Right cardiac atrium (tissue), 5 donors: ENCODE measurements at regions not wholly inside any gene's neighbourhood (a gene's known extent, or its start where the extent isn't known, plus 50 kb on each side); places are given as distances from the start of the nearest gene placed in this dataset.

ENCODE experiments used
- ATAC-seq, 2 donors: fragments of 200-7000 bp; cut with Tn5 transposase; one replicate each; pipeline versions ENCODE4 v1.8.0 to v1.9.1; 2020; ENCODE audit warnings: moderate library complexity in 2 of 2, mild to moderate bottlenecking in 1 of 2
- DNase-seq, 3 donors: peaks; one replicate each; pipeline ENCODE4 v3.0.0-alpha.2; 2020
- H3K27ac ChIP-seq: one replicate; pipeline ENCODE4 v1.5.1; 2013; ENCODE audit warnings: mild to moderate bottlenecking, low read length, control low read depth, moderate library complexity
- H3K27me3 ChIP-seq: one replicate; pipeline ENCODE4 v1.6.1; 2013; ENCODE audit not compliant: control insufficient read depth, insufficient read depth
- H3K4me1 ChIP-seq: one replicate; pipeline ENCODE4 v1.6.1; 2013; ENCODE audit warnings: low read length; ENCODE audit not compliant: control insufficient read depth, insufficient read depth
- H3K4me3 ChIP-seq: one replicate; pipeline ENCODE4 v1.5.1; 2013; ENCODE audit warnings: low read length, control low read depth
- H3K9me3 ChIP-seq: one replicate; pipeline ENCODE4 v1.6.1; 2013; ENCODE audit warnings: low read length; ENCODE audit not compliant: control insufficient read depth
- WGBS: extraction: QIAGEN DNeasy Blood & Tissue Kit; methylation state at CpG from one replicate; pipeline ENCODE4 v1.1.7; 2013; 5-methylcytosine and 5-hydroxymethylcytosine counted together
- intact Hi-C, 4 donors: fragments of 100-400 bp; cut with DNase I; formaldehyde crosslinking; loops; one replicate each; pipeline versions ENCODE4 v1.11.0 to v1.14.0; 2022 to 2023
- donor health status: healthy with polysubstance abuse.
- donor health status: DM: no; HTN: yes; CAD: no.
- donor health status: DM: no; HTN: no; CAD: no.
- donor health status: DM: no; HTN: yes; CAD: no; lungs with severe emphysema.
- donor health status: DM: yes; HTN: yes; CAD: no.

DNA sequence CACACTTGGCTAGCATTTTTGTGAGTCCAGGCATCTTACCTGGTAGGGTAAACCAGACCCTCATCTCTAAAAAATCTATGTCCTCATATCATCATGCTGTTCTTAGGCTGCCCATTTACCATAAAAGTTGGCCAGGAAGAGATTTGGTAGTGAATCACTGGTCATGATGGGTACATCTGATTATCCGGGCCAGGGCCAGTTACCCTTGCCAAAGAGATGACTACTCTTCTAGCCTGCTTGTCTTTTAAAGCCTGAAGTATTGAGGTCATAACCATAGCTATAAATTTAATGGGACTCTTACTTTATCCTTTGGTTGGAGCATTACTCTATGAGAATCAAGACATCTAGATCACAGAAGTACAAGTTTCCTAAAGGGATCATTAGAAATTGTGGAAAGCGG lies 276.8 kb downstream of the TENT5A start:
- Histone ChIP-seq H3K4me3 (no peak overlapping the region), H3K27ac (no peak overlapping the region), H3K4me1 (no peaks in the 10 kb centered on the region), H3K27me3 (no peaks in the 10 kb centered on the region), H3K9me3 (no peaks in the 10 kb centered on the region)
- ATAC-seq = no peak
- DNase-seq = no peak
- intact Hi-C loops = no loop called here
- 97% methylated on average over 2 of the region's 2 CpGs for WGBS

DNA sequence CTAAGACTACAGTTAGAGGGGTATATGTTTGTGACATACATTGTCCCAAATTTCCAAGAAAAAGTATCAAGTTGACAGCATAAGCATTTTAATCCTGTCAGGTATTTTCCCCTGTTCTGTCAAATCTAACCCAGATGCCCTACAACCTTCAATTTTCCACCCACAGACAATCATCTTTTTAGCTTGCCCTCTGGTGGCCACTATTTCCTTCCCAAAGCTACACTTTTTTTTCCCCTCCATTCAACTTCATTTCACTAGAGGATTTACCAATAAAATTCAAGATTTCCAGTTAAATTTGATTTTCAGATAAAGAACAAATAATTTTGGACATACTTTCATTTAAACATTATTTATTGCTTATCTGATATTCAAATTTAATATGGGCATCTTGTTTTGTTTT lies 286.6 kb downstream of the TENT5A start:
- H3K4me3 ChIP-seq = no peak overlapping the region
- no peak for DNase-seq
- no peak for ATAC-seq

DNA sequence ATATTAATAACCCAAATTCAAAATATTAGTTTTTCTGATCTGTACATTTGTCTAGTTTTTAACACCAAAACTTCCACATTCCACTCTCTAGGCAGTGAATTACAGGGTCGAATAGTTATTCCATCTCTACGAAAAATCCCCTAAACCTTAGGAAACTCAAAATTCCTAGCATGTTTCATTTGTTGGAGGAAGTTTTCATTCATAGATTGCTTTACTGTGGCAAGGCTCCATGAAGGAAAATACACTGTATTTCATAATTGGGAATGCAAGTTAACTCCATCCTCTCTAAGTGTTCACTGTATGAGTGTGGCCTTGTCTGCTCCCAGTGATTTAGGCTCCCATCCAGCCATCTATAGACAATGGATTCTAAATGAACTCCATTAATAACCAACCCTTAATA lies 296.1 kb downstream of the TENT5A start:
- Histone ChIP-seq H3K4me1 (no peaks in the 10 kb centered on the region), H3K4me3 (no peak overlapping the region), H3K9me3 (no peaks in the 10 kb centered on the region), H3K27me3 (no peaks in the 10 kb centered on the region), H3K27ac (no peak overlapping the region)
- no peak for ATAC-seq
- intact Hi-C loops = no loop called here
- no peak for DNase-seq
- WGBS = 54% methylated on average over 2 of the region's 2 CpGs

More for the DNA sequence above, 286.6 kb downstream of the TENT5A start:
- Histone ChIP-seq H3K27me3 (no peaks in the 10 kb centered on the region), H3K27ac (no peak overlapping the region), H3K4me1 (no peaks in the 10 kb centered on the region), H3K9me3 (no peaks in the 10 kb centered on the region)
- intact Hi-C loops = no loop called here

DNA sequence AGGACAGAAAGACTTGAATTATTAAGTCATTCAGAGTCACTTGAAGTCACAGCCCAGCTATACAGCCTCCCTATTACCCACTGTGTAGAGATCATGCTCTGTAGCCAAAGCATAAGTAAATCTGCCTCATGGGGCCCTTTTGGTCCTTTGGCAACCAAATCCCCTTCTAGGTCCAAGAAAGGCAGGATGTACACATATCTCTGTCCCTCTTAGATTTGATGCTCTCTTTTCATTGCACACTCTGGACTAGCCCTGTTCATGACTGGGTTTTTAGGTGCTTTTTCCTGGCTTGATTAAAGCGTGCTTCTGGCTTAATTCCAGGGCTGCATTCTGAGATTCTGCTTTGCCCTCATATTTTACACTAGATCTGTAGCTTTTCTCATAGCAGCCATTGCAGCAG lies 296.8 kb downstream of the TENT5A start:
- ATAC-seq (no peak), DNase-seq (no peak)
- Histone ChIP-seq H3K27ac (no peak overlapping the region), H3K4me3 (no peak overlapping the region), H3K9me3 (no peaks in the 10 kb centered on the region), H3K27me3 (no peaks in the 10 kb centered on the region), H3K4me1 (no peaks in the 10 kb centered on the region)
- intact Hi-C loops = no loop called here
- WGBS = 24% methylated on average over 1 of the region's 1 CpG

DNA sequence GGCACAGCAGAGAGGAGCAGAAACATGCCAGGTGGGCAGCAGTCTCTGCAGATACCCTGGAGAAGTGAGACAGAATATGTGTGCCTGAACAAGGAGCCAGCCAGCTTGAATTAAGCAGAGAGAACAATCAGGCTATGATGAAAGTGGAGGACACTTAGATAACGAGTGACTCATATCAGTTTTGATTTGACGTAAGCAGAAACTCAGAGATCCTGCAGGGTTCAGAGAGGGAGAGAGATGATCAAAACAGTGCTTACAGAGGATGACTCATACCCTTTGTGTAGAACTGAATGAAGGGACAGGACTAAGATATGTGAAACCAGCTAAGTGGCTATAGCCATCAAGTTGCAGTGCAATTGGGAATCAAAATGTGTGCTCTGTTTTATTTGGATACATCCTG lies 300.7 kb downstream of the TENT5A start:
- H3K27ac ChIP-seq = no peak overlapping the region
- H3K9me3 ChIP-seq = no peaks in the 10 kb centered on the region
- H3K4me3 ChIP-seq = no peak overlapping the region
- H3K4me1 ChIP-seq = no peaks in the 10 kb centered on the region
- ATAC-seq (peak; percentile 86 to 97), DNase-seq (no peak)
- 12% methylated on average over 2 of the region's 2 CpGs for WGBS
- H3K27me3 ChIP-seq = no peaks in the 10 kb centered on the region
- intact Hi-C loops = no loop called here

DNA sequence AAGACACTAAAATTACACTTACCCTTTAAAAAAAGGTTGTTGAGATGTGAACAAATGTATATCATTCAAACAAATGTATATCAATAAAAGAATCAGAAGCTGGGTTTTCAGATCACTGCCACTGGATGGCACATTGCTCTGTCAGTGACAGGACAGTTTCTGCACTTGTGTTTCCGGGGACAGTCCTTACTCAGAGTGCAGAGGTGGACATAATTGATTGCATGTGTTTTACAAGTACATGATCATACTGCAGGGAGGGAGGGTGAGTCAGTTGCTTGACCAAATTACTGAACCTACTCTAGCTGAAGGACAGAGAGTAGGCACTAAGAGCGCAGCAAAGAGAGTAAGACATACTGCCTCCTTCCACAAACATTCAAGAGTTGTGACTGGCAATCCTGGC lies 302.3 kb downstream of the TENT5A start:
- intact Hi-C loops = no loop called here

DNA sequence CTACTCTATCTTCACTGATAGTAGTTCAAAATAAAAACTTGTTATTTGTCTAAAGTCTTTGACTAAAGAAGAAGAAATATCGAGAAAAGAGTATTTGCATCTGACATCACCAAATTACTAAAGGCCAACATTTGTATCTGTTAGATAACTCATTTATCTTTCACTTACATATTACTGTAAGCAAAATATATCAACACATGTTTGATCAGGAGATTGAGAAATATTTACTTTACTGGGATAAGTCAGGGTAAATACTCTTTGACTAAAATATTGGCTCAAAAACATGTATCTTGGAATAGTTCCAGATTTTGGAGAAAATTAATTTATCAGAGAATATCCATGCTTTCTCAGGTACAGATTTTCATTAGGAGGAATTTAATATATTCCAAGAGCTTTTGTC lies 306.0 kb downstream of the TENT5A start:
- Histone ChIP-seq H3K4me3 (no peak overlapping the region), H3K27ac (no peak overlapping the region), H3K27me3 (no peaks in the 10 kb centered on the region), H3K4me1 (no peaks in the 10 kb centered on the region), H3K9me3 (no peaks in the 10 kb centered on the region)
- WGBS = 50% methylated on average over 1 of the region's 1 CpG
- intact Hi-C loops = no loop called here
- DNase-seq (no peak), ATAC-seq (no peak)

More for the DNA sequence above, 302.3 kb downstream of the TENT5A start:
- no peaks in the 10 kb centered on the region for H3K9me3 ChIP-seq
- H3K27ac ChIP-seq = no peak overlapping the region
- H3K27me3 ChIP-seq = no peaks in the 10 kb centered on the region
- DNase-seq = no peak
- no peaks in the 10 kb centered on the region for H3K4me1 ChIP-seq
- H3K4me3 ChIP-seq = no peak overlapping the region
- WGBS = 67% methylated on average over 2 of the region's 2 CpGs
- peak; percentile 46 to 62 for ATAC-seq

DNA sequence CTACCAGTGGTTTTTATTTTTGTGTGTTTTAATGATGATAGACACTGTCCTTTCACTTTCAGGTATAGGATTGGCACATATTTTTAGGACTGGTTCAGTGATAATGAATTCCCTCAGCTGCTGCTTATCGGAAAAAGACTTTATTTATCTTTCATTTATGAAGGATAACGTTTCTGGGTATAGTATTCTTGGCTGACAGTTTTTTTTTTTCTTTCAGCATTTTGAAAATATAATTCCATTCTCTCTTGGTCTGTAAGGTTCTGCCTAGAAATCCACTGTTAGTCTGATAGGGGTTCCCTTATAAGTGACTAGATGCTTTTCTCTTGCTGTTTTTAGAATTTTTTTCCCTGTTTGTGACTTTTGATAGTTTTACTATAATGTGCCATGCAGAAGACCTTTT lies 313.1 kb downstream of the TENT5A start:
- DNase-seq (no peak), ATAC-seq (no peak)
- WGBS = 80% methylated on average over 2 of the region's 2 CpGs
- H3K9me3 ChIP-seq = no peaks in the 10 kb centered on the region
- no peak overlapping the region for H3K27ac ChIP-seq
- no peaks in the 10 kb centered on the region for H3K4me1 ChIP-seq
- intact Hi-C loops = no loop called here
- no peak overlapping the region for H3K4me3 ChIP-seq
- no peaks in the 10 kb centered on the region for H3K27me3 ChIP-seq

DNA sequence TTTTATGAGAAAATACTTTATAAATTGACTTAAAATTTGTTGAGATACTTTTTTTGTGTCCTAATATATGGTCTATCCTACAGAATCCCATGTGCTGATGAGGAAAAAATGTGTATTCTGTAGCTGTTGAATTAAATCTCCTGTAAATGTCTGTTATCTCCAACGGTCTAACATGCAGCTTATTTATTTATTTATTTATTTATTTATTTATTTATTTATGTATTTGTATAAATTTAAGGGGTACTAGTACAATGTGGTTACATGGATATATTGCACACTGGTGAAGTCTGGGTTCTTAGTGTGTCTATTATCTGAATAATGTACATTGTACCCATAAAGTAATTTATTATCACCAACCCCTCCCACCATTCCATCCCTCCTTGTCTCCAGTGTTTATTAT lies 315.5 kb downstream of the TENT5A start:
- intact Hi-C loops = no loop called here
- no peak overlapping the region for H3K27ac ChIP-seq
- ATAC-seq = no peak
- no peaks in the 10 kb centered on the region for H3K27me3 ChIP-seq
- H3K9me3 ChIP-seq = no peaks in the 10 kb centered on the region
- WGBS = 62% methylated on average over 1 of the region's 1 CpG
- no peak for DNase-seq
- no peaks in the 10 kb centered on the region for H3K4me1 ChIP-seq
- H3K4me3 ChIP-seq = no peak overlapping the region

DNA sequence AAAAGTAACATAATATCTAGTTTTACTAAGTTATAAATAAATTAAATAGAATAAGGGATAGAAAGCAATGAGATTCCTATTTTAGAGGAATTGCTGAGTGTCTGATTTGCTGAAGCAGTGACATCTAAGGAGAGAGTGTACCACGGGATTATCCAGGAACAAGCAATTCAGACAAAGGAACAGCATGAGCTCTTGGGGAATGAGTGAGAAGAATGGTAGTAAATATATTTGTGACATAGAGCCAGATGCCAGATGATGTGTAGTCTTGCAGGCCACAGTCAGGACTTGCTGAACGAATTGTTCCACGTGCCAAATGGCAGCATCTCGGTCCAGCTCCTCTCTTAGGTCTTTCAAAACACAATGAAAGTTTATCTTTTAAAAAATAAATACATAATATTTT lies 339.2 kb downstream of the TENT5A start:
- 78% methylated on average over 4 of the region's 4 CpGs for WGBS
- H3K9me3 ChIP-seq = no peaks in the 10 kb centered on the region
- intact Hi-C loops = no loop called here
- no peaks in the 10 kb centered on the region for H3K4me1 ChIP-seq
- no peak for DNase-seq
- H3K27ac ChIP-seq = no peak overlapping the region
- no peak for ATAC-seq
- no peaks in the 10 kb centered on the region for H3K27me3 ChIP-seq
- H3K4me3 ChIP-seq = no peak overlapping the region

DNA sequence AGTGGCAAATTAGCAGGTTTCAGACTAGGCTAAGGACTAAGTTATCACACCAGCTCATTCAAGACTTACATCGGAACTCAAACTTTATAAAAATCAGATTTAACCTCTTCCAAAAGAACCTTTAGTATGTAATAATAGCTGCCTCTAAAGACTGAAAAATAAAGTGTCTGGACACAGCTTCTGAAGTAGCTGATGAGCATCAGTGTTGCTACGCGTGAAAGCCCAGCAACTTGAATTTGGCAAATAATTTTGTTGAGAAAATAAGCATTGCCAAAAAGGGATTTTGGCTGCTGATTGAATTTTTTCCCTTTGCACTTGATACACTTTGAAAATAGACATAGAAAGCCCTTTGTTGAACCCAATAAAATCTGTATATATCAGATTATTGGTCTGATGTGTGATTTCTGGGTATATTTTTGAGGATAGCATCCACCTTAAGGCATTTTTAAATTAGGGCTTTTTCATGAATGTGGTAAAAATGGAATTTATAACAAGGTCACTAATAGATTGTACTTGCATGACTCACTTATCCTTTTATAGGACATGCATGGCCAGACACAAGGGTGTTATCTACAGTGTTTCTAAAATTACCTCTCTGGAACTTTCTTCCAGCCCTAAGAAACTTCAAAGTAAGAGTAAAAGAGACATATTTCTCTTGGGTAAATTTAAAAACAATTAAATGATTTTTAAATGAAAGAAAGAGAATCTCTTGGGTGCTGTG lies 350.4 kb downstream of the TENT5A start:
- ATAC-seq (peak; percentile 59 to 64), DNase-seq (no peak)
- Histone ChIP-seq H3K9me3 (no peaks in the 10 kb centered on the region), H3K27ac (no peak overlapping the region), H3K4me3 (no peak overlapping the region), H3K27me3 (no peaks in the 10 kb centered on the region), H3K4me1 (no peaks in the 10 kb centered on the region)
- WGBS = 51% methylated on average over 3 of the region's 3 CpGs
- intact Hi-C loops = no loop called here

DNA sequence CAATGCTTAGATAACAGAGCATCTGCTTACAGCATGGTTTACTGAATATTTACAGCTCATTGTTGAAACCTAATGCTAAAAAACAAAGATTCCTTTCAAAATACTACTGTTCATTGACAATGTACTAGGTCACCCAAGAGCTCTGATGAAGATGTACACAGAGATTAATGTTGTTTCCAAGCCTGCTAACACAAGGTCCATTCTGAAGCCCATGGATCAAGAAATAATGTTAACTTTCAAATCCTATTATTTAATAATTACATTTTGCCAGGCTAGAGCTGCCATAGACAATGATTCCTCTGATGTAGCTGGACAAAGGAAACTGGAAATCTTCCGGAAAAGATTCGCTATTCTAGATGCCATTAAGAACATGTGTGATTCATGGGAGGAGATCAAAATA lies 355.6 kb downstream of the TENT5A start:
- intact Hi-C loops = no loop called here
- 92% methylated on average over 2 of the region's 2 CpGs for WGBS
- Histone ChIP-seq H3K4me1 (no peaks in the 10 kb centered on the region), H3K27me3 (no peaks in the 10 kb centered on the region), H3K27ac (no peak overlapping the region), H3K4me3 (no peak overlapping the region), H3K9me3 (peaks cover 2% of the 10 kb centered on the region)
- DNase-seq = no peak
- no peak for ATAC-seq
